Neural crest cell (in vitro differentiated cells): ENCODE measurements at regions not wholly inside any gene's neighbourhood (a gene's known extent, or its start where the extent isn't known, plus 50 kb on each side); places are given as distances from the start of the nearest gene placed in this dataset.

ENCODE experiments used
- DNase-seq: peaks from one replicate; pipeline ENCODE4 v3.0.0; 2021; ENCODE audit warnings: low read depth, mixed read lengths, low spot score
- H3K27ac Mint-ChIP-seq: one replicate; pipeline ENCODE4 v1.8.0; 2021; ENCODE audit warnings: mild to moderate bottlenecking, mixed read lengths; ENCODE audit not compliant: unreplicated experiment
- H3K27me3 Mint-ChIP-seq: 2 replicates; pipeline ENCODE4 v1.8.0; 2021; ENCODE audit warnings: low read depth, mild to moderate bottlenecking, mixed read lengths
- H3K36me3 Mint-ChIP-seq: 2 replicates; pipeline ENCODE4 v1.8.0; 2021; ENCODE audit warnings: low read depth, mild to moderate bottlenecking, mixed read lengths
- H3K4me1 Mint-ChIP-seq: 2 replicates; pipeline ENCODE4 v1.8.0; 2021; ENCODE audit warnings: mixed read lengths
- H3K4me3 Mint-ChIP-seq: one replicate; pipeline ENCODE4 v1.8.0; 2021; ENCODE audit warnings: mild to moderate bottlenecking, mixed read lengths
- H3K9me3 Mint-ChIP-seq: 2 replicates; pipeline ENCODE4 v1.8.0; 2021; ENCODE audit warnings: mixed read lengths
- TF ChIP-seq, protein P1 (sequence below): fragments of 200-600 bp; sonication (generic); conservative IDR thresholded peaks from 2 replicates; pipeline ENCODE4 v1.5.0; 2021; ENCODE audit warnings: antibody characterized with exemption, mild to moderate bottlenecking

DNA sequence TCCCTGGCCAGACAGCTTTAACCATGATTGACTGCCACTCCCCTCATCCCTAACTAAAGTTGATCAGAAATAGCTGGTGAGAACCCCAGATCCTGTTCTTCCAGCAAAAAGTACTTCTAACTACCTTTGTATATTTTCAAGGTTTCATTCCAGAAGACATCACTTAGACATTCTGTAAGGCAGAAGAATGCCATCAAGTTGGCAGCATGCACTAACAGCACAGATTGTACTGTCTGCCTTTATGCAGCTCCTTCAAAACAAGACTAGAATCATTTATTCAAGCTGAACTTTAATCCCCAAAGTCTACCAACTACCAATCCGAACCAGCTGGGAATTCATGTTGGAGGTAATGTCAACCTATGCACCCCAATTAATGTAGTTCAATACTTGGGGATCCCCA is 167.6 kb upstream of the KLHL1 start:
- H3K27me3 Mint-ChIP-seq: no peaks in the 10 kb centered on the region

DNA sequence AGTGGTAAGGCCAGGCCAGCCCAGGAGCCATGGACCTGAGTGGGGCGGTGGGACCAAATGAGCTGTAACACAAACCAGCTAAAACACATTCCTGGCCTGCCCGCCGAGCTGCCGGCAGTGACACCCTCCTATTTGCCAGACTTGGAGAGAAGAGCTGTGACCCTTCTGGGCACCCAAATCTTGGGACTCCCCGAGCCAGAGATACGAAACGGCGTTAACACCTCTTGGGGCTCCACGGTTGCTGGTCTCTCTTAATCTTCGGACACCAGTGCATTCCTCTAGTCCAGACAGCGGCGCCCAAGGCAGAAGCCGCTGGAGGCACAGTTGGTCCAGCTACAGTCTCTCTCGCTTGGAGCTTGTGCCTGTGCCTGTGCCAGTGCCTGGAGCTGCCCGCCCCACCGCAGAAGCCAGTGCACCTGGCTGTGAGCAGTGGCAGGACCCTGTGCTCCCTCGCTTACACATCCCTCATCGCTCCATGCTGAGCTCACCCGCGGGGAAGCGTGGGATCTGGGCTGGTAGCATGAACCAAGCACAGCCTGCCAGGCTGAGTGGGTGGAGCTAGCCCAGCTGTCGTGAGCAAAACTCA is 147.2 kb upstream of the KLHL1 start:
- H3K4me3 Mint-ChIP-seq: no peak overlapping the region
- no peaks in the 10 kb centered on the region for H3K36me3 Mint-ChIP-seq
- H3K27ac Mint-ChIP-seq: peak overlapping the region; percentile 43
- H3K27me3 Mint-ChIP-seq: no peaks in the 10 kb centered on the region
- H3K4me1 Mint-ChIP-seq: no peaks in the 10 kb centered on the region
- DNase-seq: no peak
- H3K9me3 Mint-ChIP-seq: peaks cover 4% of the 10 kb centered on the region
- TF ChIP-seq, protein P1, sequence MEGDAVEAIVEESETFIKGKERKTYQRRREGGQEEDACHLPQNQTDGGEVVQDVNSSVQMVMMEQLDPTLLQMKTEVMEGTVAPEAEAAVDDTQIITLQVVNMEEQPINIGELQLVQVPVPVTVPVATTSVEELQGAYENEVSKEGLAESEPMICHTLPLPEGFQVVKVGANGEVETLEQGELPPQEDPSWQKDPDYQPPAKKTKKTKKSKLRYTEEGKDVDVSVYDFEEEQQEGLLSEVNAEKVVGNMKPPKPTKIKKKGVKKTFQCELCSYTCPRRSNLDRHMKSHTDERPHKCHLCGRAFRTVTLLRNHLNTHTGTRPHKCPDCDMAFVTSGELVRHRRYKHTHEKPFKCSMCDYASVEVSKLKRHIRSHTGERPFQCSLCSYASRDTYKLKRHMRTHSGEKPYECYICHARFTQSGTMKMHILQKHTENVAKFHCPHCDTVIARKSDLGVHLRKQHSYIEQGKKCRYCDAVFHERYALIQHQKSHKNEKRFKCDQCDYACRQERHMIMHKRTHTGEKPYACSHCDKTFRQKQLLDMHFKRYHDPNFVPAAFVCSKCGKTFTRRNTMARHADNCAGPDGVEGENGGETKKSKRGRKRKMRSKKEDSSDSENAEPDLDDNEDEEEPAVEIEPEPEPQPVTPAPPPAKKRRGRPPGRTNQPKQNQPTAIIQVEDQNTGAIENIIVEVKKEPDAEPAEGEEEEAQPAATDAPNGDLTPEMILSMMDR: no peak

More for the DNA sequence above, 167.6 kb upstream of the KLHL1 start:
- DNase-seq: no peak
- Mint-ChIP-seq H3K4me3 (no peak overlapping the region), H3K4me1 (no peaks in the 10 kb centered on the region), H3K27ac (no peak overlapping the region), H3K9me3 (peaks cover 2% of the 10 kb centered on the region), H3K36me3 (no peaks in the 10 kb centered on the region)
- TF ChIP-seq, protein P1: no peak

DNA sequence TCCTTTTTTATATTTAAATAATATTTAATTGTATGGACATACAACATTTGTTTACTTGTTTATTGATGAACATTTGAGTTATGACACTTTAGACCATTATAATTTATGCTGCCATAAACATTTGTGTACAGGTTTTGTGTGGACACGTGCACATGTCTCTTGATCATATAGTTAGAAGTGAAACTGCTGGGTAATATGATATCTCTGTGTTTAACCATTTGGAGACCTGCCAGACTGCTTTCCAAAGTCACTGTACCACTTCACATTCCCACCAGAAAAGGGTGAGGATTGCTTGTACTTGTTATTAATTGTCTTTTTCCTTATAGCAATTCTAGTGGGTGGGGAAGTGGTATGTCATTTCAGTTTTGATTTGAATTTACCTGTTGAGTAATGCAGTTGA is 145.6 kb upstream of the KLHL1 start:
- Mint-ChIP-seq H3K9me3 (peaks cover 5% of the 10 kb centered on the region), H3K27me3 (no peaks in the 10 kb centered on the region), H3K36me3 (no peaks in the 10 kb centered on the region), H3K4me3 (no peak overlapping the region), H3K4me1 (peaks cover 12% of the 10 kb centered on the region), H3K27ac (no peak overlapping the region)
- TF ChIP-seq, protein P1: no peak
- DNase-seq: no peak

DNA sequence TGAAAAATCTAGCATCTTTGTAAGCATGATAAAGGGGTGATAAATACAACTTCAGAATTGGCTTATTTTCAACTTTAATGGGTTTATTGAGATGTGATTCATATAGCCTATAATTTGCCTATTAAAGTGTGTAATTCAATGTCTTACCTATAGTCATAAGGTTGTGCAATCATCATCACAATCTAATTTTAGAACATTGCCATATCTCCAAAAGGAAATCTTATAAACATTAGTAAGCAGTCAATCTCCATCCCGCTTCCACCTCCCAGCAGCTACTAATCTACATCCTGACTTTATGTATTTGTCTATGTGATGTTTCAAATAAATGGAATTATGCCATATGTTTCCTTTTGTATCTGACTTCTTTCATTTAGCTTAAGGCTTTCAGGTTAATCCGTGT is 145.2 kb upstream of the KLHL1 start:
- TF ChIP-seq, protein P1: no peak
- Mint-ChIP-seq H3K4me1 (peaks cover 13% of the 10 kb centered on the region), H3K27me3 (no peaks in the 10 kb centered on the region), H3K36me3 (no peaks in the 10 kb centered on the region), H3K9me3 (peaks cover 5% of the 10 kb centered on the region), H3K27ac (no peak overlapping the region), H3K4me3 (no peak overlapping the region)
- no peak for DNase-seq

DNA sequence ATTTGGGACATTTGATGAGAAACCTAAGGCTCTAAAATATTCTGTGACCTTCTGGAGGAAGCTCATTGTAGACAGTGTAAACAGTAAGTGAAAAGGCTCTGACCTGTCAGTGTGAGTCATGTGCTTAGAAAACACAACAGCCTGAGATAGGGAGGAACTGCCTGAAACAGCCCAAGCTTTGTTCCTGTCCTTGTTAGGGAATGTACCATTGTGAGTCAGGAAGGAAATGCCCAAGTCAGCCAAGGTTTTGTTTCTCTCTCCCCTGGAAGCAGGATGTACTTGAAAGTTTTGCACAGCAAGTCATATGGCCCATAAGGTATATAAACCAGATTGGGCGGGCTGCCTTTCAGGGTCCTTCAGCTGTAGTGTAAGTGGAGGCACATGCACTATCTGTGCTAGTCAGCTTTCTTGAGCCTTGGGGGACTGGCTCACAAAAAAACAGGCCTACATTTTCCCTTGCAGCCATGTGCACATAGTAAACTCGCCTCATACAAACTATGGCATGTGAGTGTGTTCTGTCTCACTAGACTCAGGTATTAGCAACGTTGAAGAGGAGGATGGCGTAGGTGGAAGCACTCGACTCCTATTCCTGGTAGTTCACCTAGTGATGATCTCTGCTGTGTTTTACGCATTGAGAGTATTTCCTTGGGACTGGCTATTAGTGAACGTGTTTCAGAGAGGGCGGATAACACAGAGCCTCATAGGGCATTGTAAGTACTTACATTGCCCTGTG is 141.2 kb upstream of the KLHL1 start:
- no peaks in the 10 kb centered on the region for H3K36me3 Mint-ChIP-seq
- DNase-seq: no peak
- H3K4me3 Mint-ChIP-seq: no peak overlapping the region
- no peaks in the 10 kb centered on the region for H3K27me3 Mint-ChIP-seq
- H3K27ac Mint-ChIP-seq: no peak overlapping the region
- TF ChIP-seq, protein P1: no peak
- H3K9me3 Mint-ChIP-seq: peaks cover 5% of the 10 kb centered on the region
- H3K4me1 Mint-ChIP-seq: peaks cover 16% of the 10 kb centered on the region
